NCI-H2107 treated with DMSO at 0.1 percent for 48 hours (cell line): ENCODE measurements at regions not wholly inside any gene's neighbourhood (a gene's known extent, or its start where the extent isn't known, plus 50 kb on each side); places are given as distances from the start of the nearest gene placed in this dataset.
"Not testable (repeated sequence)": the region's sequence is repeated elsewhere in the genome, so short reads cannot be mapped to it uniquely, and the experiment has no call there.

Experiments
- DNase-seq: peaks from one replicate; lab custom pipeline; 2025; ENCODE audit not compliant: unreplicated experiment; lab: John Stamatoyannopoulos, UW

DNA sequence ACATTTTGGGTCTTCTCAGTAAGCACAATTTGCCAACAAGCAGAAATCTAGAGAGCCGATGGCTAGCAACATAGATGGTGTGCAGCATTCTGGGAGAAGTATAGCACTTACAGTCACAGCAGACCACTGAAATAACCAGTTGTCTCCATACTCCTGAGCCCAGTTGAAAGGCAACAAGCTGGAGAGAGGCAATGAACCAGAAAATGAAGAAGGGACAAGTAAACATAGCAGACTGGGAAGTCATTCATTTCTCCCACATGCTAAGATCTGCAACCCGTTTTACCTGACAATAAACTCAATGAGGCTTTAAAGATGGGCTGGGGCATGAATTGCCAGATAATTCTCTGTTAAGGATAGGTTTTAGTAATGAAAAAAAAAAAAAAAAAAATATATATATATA lies 575.6 kb upstream of the GRAMD2B start:
- no peak for DNase-seq

DNA sequence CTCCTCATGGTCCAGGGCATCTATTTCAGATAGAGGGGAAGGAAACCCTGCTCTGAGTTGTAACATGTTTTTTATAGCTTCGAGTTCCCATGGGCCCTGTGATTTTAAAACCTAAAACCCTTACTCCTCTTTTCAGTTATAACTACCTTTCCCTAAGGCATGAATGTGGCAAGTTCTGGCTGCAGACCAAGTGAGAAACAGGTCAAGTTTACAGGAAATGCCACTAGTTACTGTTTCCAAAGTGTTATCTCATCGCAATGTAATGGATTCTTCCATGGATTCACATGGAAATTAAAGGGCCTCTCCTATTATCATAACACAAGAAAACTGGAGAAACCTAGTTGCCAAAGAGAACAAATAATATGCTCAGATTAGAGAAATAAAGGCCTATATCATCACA lies 574.5 kb upstream of the GRAMD2B start:
- no peak for DNase-seq

DNA sequence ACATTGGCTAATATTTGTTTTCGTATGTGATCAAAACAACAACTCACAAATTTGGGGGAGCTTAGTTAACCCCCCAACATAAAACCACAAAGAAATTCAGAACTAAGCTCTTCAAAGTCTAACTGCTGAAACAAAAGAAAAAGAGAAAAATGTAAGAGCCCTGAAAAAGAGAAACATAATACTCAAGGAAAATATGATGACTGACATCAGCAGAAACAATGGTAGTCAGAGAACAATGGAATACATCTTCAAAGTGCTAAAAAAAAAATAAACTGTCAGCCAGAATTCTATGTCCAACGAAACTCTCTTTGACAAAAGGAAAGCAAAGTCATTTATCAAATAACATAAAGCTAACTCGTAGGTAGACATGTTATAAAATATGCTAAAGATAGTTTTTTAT lies 566.3 kb upstream of the GRAMD2B start:
- DNase-seq = no peak

DNA sequence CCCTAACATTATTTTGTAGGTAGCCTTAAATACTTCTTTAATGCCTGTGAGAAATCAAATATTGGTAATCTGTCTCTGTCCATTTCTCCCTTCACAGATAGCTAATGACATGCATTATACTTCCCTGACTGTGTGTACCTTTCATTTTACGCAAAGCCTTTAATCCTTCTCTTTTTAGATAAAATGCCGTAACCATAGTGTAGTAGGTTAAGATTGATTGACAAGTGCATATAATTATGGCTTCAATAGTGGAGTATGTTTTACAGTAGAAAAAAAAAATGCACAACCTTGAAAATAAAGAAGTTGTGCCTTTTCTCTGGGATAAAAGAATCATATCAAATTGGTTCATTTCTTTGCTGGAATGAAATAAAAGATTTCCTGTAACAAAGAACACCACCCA lies 559.6 kb upstream of the GRAMD2B start:
- DNase-seq = no peak

DNA sequence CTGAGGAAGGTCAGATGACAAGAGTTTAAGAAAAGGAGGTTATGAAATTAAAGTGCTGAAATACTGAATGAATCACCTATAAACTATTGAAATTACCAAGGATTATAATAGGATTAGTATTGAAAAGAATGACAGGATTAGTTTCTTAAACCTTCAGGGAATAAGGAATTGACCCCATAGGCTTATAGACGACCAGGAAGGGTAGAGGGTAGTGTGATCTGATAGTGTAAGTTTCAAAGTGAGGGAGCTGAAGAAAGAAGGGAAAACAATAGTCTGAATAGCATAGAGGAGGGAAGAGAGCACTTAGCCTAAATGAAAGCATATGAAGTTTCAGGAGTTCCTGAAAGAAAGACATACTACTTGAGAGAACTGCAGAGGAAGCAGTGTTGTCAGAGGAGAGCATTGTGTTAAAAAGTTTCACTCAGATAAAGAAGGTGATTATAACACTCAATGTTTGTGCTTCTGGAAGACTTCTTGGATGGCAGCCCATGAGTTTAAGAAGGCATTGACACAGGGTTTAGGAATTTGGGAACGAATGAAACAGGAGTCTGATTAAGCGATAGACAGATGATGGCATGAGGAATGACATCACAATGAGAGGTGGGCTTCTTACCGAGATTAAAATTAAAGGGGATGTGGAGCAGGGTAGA lies 557.9 kb upstream of the GRAMD2B start:
- DNase-seq = no peak

DNA sequence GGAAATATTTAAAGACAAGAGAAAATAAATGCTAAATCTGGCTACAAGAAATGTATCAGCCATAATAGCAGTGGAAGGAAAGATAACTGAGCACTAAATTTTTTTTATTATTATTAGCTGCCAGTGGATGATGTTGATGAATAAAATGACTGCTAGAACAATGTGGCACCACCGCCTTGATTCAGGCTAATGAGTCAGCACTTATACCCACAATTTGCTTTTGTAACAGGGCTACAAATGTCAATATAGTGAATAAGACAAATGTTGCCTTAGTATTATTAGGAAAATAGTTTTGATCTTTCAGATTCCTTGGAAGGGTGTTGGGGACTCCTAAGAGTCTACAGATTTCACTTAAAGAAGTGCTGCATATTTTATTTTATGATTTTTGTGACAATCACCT lies 555.2 kb upstream of the GRAMD2B start:
- DNase-seq = no peak

DNA sequence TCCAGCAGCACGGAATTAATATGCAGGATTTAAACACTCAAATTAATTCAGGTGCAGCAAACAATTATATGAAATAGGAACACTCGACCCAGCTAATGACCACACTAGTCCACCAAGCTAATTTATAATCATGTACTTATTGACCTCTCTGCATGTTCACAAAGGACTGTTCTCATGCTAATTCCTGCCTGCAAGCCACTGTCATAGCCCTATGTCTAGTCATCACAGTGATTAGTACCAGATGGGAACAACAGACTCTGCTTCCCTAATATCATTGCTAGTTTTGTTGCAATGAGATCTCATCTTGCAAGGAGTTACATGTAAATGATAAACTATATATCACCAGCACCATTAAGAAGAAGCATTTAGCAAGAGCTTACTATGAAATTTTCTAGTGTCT lies 553.0 kb upstream of the GRAMD2B start:
- DNase-seq = no peak

DNA sequence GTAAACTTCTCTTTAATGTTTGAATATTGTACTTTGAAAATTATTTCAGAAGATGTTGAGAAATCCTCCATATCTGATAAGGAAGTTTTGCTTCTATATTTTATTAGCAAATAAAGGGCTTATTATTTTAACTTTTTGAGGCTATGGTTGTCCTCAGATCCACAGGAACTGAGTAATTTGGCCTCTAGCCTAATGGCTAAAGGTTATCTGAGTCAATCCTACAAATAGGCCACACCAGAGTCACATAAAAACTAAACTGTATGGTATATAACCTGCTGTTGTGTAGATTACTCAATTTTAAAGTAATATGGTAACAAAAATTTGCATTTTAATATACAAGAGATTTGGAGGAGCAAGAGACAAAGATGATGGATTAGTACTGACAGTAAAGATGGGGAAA lies 549.2 kb upstream of the GRAMD2B start:
- no peak for DNase-seq

DNA sequence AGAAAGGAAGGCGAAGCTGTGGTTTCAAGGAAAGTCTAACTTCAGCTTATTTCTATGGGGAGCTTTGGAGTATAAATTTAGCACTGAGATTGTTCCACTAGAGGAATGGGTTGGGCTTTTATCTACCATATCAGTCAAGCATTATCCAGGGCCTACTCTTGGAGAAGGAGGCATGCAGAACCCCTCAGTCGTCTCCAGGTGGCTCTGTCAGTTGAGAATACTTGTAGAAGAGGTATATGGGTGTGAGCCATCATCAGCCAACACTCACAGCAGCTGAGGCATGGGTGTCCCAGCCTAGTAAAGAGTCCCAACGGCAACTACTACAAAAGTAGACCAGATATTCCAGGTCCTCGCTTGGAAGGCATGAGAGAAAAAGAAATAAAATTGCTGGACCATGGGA lies 548.5 kb upstream of the GRAMD2B start:
- no peak for DNase-seq

DNA sequence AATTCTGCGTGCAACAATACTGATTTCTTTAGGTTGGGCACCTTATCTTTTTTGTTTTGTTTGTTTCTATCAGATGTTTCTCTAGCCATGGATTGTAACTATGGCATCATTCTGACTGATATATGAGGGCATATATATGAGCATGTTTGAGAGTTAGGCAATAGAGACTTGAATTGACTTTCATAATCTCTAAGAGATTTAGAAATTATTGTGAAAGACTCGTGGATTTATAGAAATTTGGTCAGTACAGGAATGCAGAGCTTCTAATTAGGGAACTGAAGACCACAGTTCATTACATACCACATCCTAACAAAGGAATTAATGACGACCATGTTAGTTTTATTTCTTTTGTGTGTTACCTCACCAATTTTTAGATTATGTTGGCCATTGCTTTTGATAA lies 546.0 kb upstream of the GRAMD2B start:
- no peak for DNase-seq

DNA sequence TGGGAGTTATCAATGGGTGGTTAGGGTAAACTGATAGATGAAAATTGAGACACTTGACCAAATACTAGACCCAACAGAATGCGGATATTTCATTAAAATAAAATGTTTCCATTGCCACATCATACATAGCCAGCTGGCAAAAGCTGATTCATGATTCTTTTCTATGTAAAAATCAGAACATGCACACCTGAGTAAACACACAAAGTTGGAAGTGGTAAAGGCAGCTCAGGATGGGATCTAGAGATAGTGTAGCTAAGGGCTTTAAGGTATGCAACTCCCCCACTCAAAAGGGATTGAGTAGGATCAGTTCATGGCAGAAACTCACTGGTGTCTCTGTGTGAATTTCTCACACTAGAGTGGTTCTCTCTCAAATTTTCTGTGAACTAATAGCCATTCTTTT lies 541.1 kb upstream of the GRAMD2B start:
- no peak for DNase-seq

DNA sequence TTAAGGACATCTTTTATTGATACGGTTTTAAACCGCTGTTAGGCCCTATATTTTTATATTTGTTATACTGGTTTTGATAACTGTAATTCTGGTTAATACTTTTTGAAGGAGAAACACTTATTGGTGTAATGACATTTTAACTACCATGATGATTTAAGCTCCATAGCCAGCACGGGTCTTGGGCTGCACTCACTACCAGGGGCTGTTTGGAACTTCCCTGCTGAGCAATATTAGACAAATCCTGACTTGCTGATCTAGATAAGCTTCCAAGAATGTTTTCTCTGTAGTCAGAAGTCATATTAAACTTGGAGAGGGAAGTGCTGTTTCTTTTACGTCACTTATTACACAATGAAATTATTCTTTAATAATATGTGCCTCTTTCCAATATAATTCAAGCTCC lies 540.0 kb upstream of the GRAMD2B start:
- no peak for DNase-seq

DNA sequence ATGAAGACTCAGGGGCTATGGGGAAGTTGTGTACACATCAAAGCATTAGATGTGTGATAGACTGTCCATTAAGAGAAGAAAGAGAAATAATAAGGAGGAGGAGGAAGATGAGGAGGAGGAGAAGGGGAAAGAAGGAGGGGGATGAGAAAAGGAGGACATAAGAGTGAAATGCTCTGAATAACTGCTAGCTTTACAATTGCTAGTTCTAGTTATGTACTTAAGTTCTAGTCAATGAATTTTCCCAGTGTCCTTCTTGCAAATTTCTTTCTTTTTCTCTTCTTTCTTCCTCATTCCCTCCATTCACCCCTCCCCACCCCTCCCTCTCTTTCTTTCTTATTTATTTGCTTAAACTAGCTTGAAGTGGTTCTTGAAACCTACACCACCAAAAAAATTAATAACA lies 534.9 kb upstream of the GRAMD2B start:
- no peak for DNase-seq

DNA sequence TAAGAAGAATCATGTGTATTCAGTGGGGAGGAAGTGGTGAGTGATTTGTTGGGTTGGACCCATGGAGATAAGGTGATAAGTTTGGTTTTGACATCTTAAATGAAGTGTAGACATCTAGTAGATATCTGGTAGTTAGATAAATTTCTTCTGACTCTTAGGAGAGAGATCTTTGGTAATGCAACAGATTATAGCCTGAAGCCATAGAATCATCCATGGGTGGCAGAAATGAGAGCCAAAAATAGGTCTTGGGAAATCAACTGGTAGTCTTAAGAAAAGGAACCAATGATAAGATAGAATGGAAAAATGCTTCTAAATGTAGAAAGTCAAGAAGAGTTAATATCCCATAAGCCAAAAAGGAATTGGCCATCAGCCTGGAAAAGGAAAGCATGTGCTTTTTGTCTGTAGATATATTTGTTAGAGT lies 532.7 kb upstream of the GRAMD2B start:
- DNase-seq = no peak

DNA sequence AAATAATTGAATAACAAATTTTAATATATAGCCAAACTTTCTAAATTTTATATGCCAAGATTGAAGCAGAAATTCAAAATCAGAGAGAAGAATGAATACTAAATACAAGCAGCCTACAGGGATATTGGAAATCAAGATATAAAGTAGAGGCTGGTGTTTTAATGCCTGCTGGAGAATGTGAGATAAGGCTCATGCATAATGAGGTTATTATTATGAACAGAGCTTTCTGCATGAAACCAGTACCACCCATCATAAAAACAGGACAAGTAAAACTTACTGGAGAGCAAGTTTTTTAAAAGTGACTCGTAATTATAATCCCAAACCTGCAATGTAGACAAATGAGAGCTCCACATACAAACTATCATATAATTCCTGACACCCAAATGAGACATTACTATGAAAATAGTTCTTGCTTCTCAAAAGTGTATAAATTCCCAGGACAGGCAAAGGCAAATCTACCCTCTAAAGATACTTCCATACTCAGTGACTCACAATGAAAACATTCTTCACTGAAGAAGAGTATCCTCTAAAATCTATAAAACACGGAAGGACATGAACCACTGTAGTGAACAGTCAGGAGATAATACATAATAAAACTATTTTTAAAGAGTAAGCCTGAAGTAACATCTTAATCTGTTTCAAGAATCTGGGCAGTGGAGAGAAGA lies 532.0 kb upstream of the GRAMD2B start:
- DNase-seq = no peak

DNA sequence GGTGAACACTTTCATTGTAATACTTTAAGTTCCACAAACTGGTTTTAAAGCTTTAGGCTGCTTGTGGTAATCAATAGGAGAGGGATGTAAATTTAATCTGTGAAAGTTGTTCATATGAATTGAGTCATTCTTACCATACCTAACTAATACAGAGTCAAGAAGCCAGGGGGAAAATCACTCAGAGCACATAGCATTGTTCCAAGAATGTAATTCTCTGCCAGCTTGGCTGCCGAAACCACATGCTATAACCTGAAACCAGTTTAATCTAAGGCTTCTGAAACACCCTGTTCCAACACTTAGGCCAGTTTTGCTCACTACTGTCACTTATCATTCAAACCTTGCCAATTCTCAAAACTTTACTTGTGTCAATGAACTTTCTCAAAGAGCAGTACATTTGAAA lies 528.8 kb upstream of the GRAMD2B start:
- peak; percentile 1 for DNase-seq

DNA sequence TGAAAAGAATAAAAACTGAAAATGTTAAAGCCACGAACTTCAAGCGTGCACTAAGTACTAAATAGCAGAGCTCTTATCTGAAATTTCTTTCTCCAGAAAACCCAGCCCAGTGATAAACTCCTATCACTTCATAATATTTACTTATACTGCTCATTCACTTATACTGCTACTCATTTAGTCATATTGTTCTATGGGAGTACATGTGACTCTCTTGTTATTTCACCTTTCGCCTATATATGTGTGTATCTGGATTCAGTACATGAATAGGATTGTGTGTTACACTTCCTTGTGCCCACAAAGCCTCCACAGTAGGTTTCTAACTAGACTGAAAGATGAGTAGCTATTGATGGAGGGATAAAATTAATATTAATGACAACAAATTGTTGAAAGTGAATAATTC lies 526.8 kb upstream of the GRAMD2B start:
- no peak for DNase-seq

DNA sequence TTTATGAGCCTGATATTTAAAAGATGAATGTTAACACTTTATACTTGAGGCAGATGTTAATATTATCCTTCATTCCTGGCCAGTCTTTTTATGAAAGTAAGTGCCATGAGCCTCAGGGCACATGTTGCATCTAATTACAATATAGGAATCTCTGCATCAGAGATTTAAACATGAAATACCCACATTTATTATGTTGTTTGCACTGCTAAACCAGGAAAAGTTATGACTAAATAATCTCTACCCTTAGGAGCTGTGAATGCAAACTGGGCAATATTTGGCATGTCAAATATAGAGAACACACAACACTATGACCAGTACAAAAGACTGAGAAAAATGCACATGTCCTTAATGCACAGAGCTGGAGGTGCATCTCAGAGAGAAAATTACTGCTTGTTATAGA lies 526.1 kb upstream of the GRAMD2B start:
- no peak for DNase-seq

DNA sequence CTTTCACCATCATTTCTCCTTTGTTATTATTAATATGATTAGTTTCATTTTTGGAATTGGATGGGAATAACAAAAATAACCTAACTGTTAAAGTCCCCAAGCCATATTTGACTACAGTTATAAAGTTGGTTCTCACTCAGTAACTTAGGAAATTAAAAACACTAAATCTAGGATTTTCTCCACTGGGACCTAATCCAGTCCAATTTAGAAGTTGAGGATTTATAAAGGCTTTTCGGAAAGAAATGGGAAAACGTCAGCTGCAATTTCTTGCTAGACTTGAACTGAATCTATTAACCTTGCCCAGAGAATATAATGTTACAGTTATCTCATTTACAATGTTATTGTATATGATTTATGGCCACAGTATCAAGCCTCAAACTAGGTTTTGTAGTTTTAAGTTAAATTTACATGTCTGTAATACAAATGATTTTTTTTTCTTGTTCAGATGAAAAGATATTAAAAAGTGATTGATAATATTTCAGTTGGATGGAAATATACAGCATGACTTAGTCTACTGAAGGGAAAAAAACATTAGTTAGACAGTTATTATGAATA lies 524.3 kb upstream of the GRAMD2B start:
- no peak for DNase-seq

DNA sequence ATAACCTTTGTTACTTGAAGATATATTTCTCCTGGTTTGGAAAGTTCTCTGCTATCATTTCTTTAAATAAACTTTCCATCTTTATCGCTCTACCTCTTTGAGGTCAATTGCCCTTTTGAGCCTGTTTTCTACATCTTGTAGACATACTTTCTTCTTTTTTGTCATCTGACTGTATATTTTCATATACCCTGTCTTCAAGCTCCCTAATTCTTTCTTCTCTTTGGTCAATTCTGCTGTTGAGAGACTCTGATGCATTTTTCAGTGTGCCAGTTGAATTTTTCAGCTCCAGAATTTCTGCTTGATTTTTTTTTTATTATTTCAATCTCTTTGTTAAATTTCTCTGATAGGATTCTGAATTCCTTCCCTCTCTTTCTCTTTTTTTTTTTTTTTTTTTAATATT lies 511.2 kb upstream of the GRAMD2B start:
- no peak for DNase-seq

DNA sequence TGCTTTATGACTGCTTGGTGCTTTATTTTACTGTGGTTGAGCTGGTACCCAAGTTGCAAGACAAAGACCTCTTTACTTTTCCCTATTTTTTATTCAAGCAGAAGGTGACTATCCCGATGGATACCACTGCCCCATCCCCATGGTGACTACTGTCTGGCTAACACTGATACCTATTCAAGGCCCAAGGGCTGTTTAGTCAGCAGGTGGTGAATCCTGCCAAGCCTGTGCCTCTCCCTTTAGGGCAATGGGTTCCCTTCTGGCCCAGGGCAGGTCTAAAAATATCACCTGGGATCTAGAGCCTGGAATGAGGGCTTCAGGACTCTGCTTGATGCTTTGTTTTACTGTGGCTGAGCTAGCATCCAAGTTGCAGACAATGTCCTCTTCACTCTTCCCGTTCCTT lies 510.0 kb upstream of the GRAMD2B start:
- no peak for DNase-seq

DNA sequence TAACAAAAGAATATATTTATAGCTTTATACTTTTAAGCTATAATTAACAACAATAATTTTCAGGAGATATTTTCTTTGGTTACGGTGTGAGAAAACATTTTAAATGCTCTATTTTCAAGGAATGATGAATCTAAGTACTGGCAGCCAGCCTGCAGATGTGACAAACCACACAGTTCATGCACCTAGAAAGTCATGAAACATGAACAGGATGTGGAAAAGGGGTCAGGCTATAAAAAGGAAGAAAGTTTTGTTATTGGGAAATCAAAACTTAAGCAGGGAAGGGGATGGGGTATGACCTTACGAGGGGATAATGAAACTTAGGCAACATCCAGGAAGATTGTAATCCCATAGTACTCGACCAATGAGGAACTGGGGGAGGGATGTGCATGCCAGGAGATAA lies 508.7 kb upstream of the GRAMD2B start:
- DNase-seq = no peak

DNA sequence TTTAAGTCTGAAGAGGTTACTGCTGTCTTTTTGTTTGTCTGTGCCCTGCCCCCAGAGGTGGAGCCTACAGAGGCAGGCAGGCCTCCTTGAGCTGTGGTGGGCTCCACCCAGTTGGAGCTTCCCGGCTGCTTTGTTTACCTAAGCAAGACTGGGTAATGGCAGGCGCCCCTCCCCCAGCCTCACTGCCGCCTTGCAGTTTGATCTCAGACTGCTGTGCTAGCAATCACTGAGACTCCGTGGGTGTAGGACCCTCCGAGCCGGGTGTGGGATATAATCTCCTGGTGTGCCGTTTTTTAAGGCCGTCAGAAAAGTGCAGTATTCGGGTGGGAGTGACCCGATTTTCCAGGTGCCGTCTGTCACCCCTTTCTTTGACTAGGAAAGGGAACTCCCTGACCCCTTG lies 499.3 kb upstream of the GRAMD2B start:
- not testable (repeated sequence) for DNase-seq
